ENCODE measurements at regions not wholly inside any gene's neighbourhood (a gene's known extent, or its start where the extent isn't known, plus 50 kb on each side); places are given as distances from the start of the nearest gene placed in this dataset.
"Not testable (repeated sequence)": the region's sequence is repeated elsewhere in the genome, so short reads cannot be mapped to it uniquely, and the experiment has no call there.

DNA sequence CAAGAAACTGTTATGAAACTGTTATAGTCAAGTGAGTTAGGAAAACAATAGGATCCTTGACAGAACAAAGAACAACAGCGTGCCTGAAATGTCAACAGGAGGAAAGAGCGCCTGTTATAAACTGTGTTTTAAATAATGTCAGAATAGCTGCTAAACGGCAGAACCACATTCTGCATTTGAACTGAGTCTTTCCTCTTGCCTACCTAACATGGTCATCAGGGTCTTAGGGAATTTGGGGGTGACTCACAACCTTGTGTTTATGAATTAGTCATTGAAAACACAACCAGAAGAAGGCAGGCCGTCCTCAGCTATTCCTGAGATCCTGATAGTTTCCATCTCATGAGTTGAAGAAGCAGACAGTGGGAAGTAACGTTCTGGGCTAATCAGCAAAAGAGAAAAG is 222.0 kb upstream of the FN1 start:
- DNase-seq (ENCODE audit: low spot score), result no peak

DNA sequence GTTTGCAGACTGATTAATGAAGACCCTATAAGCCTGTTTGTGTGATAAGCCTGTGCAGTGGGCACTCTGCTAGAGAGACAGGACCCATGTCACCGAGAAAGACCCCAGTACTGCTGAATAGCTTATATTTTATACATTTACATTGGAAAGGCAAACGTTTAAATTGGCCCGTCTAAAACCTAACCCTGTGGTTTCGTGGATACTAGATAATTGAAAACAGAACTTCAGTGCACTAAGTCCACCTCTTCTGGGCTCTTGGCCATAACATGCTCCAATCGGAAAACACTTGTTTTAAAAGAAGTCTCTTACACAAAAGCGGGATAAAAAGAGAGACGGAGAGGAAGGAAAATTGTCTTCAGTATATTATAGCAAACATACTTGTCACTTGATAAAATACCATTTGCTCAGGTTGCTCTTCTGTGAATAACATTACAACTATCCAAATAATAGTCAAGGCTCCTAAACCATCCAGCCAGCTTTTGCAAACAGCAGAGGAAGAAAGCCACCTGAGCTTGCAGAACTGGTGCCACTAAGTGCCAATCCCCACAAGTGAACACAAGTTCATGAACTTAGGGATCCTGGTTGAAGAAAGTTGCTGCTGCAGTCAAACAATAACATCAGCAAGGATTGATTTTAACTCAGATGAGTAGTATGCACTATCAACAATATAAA is 218.4 kb upstream of the FN1 start:
- DNase-seq (ENCODE audit: low spot score), result no peak

DNA sequence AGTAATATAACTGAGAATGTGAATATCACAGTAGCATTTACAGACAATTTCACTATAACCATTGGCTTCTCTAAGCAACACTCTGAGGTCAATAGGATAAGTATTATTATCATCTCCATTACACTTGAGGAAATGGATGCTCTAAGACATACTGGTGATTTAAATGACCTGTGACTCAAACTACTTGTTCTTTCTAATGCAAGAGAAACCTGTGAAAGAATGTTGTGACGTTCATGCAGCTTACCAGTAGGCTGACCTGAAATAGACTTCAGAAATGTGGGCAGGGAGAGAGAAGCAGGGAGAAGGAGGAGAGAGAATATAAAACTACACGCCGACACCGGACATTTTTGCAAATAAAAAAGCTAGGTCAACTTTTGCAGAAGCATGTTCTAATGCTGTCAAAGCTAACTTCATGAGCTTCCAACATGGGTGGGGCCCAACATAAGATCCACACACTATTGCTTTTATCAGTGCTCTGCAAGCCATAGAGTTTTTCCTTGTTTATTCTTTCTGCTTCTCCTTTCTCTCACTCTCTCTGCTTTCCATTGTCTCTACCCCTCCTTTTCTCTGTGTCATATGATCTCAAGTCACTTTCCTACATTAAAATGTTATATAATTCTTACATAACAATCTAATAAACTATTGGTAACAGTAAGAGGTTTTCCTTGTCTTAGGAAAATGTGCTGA is 217.6 kb upstream of the FN1 start:
- DNase-seq (ENCODE audit: low spot score), result no peak

DNA sequence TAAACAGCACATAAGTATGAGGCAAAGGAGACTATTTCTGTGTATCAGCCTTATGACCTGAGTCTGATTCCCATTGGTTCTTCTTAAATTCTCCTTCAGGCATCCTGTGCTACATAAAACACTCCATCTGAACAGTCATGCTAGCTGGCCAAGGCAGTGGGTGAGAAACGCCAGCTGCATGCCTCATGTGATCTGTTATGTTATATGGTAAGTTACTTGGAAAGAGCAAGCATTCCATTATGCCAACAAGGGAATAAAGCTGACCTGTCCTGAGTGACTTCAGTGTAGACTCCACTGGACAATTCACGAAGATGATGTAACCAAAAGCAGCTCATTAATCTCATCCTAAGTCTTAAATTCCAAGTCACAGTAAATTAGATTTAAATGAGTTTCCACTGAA is 216.5 kb upstream of the FN1 start:
- DNase-seq (ENCODE audit: low spot score), result no peak

DNA sequence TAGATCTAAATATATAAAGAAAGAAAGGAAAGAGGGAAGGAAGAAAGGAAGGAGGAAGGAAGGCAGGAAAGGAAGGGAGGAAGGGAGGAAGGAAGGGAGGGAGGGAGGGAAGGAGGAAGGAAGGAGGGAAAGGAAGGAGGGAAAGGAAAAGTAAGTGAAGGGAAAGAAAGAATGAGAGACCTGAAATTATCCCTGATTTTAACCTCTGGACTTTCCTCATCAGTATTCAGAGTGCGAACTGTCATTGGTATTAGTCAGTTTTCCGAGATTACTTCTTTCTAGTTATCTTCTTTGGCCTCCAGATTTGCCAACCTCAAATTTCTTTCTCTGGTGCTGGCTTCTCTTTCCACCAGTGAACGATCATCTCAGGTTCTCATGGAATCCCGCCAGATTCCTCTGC is 215.5 kb upstream of the FN1 start:
- no peak for DNase-seq (ENCODE audit: low spot score)

DNA sequence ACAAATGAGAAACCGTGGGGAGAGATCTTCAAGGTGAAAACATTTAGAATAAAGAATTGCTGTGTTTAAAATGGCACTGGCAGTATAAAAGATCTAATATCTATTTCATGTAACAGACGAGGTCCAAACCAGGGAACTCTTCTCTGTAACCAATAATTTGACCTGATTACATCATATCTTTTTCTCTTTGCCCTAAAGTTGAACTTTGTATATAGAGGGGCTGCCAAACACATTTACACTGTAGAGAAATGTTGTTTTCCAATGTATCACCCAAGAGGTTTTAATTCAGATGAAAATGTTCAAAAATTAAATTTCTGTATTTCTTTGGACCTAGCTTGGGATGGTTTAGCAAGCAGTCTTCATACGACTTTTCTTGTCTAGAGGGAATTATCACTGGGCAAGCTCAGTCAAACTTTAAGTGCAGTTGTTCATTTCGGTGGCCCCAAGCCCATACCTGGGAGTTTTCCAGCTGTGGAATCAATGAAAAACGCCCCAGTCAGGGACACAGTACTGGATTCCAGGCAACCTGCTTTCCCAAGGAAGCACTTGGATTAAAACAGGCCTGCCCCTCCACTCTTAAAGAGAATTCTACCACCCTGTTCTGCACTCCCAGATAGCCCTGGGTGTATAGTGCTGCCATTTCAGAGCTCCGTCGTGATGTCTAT is 208.5 kb upstream of the FN1 start:
- no peak for DNase-seq (ENCODE audit: low spot score)

DNA sequence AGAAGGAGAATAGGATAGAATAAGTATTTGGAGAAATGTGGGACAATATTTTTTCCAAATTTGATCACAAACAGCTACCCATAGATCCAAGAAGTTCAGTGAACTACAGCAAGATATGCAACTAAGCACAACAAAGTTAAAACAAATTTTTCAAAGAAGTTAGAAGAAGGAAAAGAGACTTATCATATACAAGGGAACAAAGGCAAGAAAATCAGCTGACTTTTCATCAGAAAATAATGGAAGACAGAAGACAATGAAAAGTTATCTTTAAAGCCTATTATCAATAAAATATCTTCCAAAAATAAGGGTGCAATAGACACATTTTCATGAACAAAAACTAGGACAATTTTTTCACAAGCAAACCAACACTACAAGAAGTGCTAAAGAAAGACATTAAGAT is 202.8 kb upstream of the FN1 start:
- DNase-seq (ENCODE audit: low spot score), result no peak

DNA sequence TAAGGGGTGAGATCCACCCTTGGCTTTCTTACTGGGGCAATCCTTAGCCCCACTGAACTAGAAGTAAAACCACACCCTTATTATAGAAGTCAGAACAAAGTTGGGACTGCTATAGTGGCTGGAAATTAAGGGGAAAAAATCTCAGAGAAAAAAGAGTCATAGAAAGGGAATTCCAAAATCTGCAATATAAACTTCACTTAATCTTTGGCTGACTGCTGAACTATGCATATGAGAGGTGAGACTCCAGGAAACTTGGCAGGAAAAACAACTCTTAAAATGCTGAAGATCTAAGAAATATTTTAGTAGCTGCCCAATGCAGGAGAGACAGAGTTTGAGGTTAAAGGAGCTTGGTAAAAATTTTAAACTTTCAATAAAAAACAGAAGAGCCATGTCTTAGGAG is 201.8 kb upstream of the FN1 start:
- DNase-seq (ENCODE audit: low spot score), result no peak

DNA sequence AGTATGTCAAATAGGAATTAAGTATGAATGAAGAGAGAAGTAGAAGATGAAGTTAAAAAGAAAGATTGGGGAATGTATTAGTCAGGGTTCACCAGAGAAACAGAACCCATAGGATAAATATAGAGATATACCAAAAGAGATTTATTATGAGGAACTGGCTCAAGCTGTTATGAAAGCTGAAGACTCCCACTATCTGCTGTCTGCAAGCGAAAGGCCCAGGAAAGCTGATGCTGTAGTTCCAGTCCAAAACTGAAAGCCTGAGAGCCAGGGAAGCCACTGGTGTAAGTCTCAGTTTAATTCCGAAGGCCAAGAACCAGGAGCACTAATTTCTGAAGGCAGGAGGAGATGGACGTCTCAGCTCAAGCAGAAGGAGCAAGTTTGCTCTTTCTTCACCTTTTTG is 200.9 kb upstream of the FN1 start:
- DNase-seq (ENCODE audit: low spot score), result no peak

DNA sequence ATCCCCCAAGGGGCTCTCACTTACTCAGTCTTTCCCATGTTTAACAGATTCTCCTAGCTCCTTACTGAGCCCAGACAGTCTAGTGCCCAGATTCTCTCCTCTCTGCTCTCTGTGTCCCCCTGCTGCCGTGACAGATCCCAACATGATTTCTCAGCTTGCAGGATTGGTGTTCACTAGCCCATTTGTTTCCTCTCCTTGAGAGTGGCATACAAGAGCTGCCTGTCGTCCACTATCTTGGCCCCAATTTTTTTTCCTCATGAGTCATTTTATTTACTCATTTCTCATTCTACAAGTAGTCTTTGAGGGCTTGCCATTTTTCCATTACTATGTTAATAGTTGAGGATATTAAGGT is 199.9 kb upstream of the FN1 start:
- DNase-seq (ENCODE audit: low spot score), result no peak

DNA sequence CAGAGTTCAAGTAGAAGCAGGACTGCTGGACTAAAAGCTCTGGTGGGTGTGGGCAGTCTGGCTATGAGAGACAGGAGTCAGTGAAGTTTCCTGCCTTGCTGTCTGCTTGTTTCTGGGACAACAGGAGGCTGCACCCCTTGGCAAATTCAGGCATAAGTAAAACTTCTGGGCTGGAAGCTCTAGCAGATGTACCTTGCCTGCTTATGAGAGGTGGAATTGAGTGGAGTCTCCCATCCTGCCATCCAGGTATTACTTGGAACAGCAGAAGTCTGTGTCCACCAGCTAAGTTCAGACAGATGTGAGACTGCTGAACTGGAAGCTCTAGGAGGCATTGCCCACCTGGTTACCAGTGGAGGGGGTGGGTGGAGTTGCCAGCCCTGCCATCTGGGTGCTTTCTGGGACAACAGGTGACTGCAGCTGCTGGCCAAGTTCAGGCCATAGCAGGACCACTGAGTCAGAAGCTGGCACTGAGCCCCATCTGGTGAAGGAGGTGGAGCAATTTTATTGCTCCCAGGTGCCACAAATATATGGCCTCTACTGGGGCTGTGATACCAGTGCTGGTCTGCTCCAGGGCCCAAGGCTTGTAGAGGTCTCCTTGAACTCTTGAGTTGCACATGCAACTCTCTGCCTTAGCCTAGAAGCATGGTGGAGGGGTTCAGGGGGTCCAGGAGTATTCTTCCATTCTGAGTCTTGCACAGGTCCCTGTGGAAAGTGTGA is 199.4 kb upstream of the FN1 start:
- no peak for DNase-seq (ENCODE audit: low spot score)

DNA sequence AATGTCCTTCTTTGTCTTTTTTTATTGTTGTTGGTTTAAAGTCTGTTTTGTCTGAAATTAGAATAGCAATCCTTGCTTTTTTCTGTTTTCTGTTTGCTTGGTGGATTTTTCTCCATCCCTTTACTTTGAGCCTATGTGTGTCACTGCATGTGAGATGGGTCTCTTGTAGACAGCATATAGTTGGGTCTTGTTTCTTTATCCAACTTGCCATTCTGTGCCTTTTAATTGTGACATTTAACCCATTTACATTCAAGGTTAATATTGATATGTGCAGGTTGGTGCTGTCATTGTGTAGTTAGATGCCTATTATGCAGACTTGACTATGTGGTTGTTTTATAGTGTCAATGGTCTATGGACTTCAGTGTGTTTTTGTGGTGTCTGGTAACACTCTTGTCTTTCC is 197.5 kb upstream of the FN1 start:
- DNase-seq (ENCODE audit: low spot score), result no peak

DNA sequence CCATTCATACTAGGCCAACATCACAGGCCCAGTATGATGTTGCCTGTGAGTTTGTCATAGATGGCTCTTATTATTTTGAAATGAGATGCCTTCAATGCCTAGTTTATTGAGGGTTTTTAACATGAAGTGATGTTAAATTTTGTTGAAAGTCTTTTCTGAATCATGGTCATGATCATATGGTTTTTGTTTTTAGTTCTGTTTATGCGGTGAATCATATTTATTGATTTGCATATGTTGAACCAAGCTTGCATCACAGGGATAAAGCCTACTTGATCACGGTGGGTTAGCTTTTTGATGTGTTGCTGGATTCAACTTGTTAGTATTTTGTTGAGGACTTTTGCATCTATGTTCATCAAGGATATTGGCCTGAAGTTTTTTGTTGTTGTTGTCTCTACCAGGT is 195.8 kb upstream of the FN1 start:
- DNase-seq (ENCODE audit: low spot score), result no peak

DNA sequence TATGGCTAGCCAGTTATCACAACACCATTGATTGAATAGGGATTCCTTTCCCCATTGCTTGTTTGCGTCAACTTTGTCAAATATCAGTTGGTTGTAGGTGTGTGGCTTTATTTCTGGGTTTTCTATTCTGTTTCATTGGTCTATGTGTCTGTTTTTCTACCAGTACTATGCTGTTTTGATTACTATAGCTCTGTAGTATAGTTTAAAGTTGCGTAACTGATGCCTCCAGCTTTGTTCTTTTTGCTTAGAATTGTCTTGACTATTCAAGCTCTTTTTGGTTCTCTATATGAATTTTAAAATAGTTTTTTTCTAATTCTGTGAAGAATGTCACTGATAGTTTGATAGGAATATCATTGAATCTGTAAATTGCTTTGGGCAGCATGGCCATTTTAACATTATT is 194.9 kb upstream of the FN1 start:
- not testable (repeated sequence) for DNase-seq (ENCODE audit: low spot score)

DNA sequence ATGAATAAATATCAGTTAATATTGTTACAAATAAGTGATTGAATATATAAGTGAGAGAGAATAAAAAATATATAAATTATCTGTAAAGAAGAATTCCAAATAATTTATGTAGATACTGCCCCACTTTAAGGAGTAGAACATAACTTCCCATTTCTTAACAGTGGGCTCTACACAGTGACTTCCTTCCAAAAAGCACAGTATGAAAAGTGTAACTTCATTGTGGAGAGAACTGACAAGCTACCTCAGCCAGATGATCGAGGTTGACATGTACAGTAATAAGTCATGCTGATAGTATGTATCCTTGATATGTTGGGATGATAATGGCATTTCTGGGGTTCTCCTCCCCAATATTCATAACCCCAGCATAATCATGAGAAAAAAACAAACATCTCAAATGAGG is 191.9 kb upstream of the FN1 start:
- DNase-seq (ENCODE audit: low spot score), result no peak

DNA sequence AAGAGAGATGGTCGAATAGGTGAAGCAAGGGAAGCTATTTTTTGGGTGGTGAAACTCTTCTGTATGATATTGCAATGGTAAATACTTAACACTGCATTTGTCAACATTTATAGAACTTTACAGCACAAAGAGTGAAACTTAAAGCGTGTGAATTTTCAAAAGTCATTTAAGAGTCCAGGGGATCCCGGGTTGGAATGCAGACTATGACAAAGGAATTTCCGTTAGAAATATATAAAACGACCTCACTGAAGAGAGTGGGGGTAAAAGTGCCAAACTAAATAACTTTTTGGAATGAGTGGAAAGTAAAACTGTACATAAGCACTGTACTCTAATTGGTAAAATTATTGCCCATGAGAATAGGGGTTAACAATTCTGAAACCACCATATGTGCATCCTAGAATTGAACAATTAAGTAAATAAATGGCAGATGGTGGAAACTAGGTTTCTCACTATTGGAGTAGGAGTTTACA is 191.0 kb upstream of the FN1 start:
- no peak for DNase-seq (ENCODE audit: low spot score)

DNA sequence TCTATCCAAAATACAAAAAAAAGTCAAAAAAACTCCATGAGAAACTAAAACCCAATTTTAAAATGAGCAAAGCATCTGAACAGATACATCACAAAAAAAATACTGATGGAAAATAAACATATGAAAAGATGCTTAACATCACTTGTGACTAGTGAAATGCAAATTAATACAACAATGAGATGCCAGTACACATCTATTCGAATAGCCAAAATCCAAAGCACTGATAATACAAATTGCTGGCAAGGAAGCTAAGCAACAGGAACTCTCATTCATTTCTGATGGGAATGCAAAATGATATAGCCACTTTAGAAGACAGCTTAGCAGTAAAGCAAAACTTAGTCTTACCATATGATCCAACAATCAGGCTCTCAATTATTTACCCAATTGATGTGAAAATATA is 190.2 kb upstream of the FN1 start:
- DNase-seq (ENCODE audit: low spot score), result no peak

DNA sequence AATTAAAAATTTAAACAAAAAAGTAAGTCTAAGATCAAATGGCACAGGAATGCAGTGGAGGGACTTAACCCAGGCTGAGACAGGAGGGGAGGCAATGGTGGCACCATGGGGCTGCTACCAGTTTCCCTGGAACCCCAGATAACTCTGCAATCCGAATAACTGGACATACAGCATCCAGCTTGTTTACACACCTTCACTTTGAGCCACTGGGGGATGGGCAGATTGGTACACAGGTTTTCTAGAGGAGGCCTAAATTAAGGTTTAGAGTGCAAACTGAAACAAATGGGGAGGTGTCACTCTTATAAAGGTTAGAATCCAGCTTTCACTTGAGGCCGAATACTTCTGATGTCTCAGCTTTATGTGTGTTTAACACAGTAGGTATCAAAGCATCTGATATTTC is 189.3 kb upstream of the FN1 start:
- DNase-seq (ENCODE audit: low spot score), result no peak

DNA sequence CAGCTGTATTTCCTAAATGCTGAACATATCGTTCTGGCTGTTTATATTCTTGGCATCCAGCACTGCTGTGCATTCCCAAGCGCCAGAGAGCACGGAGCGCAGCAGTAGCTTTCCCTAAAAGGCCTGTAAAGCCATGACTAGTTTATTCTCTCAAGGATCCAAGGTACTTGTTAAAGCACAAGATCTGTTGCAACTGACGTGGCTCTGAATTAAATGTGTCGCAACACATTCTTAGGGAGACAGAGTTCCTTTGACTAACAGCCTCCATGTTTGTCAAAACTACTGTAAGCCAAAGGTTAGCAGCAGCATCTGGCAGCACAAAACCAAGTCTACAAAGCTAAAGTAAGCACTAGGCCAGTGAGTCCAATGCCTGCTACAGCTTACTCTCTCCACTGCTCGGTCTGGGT is 188.6 kb upstream of the FN1 start:
- no peak for DNase-seq (ENCODE audit: low spot score)

DNA sequence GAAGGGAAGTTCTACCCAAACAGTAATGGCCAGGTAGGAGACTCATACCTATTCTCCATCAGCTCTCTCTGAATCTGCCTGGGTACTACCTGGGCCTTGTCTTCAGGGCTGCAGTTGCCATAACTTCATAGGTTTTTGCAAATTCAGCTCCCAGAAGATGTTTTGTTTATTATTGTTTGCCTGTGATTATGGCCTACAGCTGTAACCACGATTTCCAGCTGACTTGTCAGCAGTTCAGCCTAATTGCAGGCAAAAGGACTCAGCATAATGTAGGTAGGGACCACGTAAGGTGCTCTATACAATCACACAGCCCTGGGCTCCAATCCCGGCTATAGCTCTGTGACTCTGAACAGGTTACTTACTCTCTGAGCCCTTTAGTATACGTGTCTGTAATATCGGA is 187.0 kb upstream of the FN1 start:
- DNase-seq (ENCODE audit: low spot score), result no peak

DNA sequence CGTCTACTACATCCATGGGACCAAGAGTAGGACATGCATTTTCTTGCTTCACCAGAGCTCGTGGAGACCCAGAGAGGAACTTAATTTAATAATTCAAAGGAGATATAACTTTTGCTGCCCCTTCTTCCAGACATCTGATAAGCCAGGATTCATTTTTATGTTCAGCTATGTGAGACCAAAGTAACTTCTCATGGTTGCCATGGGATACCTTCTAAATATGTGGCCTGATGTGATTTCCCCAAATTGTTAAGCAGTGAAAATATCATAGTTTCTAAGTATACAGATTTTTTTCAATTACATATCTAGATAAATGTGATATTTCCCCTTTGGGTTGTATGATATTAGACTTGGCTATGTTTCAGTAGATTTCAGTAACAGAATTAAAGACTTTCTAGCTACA is 185.5 kb upstream of the FN1 start:
- DNase-seq (ENCODE audit: low spot score), result no peak

DNA sequence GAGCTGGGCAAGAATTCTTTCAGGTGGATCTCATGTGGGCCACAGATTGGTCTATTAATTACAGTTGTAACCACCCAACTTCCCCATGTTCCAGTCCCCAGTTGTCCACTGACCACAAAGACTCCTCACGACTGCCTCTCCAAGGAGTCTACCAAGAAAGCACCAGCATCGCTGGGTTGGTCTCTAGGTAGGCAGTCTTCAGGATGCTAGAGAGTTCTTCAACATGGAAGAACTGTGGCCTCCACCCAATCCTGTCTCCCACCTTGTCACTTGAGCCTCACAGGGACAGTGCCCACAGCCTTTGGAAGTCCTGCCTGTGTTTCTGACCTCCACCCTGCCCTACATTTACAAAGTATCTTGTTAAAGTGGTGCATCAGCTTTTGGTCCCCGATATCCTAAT is 184.7 kb upstream of the FN1 start:
- DNase-seq (ENCODE audit: low spot score), result no peak

DNA sequence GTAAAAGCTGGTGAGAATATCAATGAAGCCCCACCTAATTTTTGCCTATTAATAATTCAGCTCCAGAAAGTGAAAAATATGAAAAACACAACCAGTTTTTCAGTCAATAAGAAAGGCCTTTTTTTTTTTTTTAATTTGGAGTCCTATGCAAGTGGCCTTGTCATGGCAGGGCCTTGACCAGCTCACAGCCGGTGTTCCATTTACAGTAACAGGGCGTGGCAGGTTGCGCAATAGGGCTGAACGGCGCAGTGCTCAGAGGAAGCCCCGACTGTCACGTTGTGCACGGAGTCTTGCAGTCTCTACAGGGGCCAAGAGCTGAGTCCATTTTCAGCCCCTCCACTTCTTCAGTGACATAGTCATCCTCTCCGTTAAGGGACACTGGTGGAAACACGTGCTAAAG is 184.1 kb upstream of the FN1 start:
- no peak for DNase-seq (ENCODE audit: low spot score)
